ENCODE measurements at regions not wholly inside any gene's neighbourhood (a gene's known extent, or its start where the extent isn't known, plus 50 kb on each side); places are given as distances from the start of the nearest gene placed in this dataset.

DNA sequence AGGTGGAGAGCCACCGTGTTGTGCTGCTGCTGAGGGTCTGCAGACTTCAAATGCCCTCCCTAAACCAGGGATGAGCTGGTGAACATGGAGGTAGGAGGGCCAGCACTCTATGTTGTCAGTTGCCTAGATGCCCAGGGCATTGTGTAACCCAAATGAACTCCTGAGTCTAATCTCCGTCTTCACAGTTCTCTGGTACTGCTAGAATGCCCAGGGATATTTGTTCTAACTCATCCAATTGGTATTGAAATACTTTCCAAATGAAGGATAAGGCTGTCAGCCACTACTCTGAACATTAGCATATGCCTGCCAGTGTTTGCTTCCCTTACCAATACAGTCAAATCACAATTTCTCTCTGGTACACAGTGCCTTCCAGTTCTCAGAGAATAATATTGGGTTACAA lies 492.6 kb downstream of the SLC4A3 start:
- Histone ChIP-seq H3K9me3 (no peaks in the 10 kb centered on the region), H3K4me3 (no peak overlapping the region), H3K27me3 (no peaks in the 10 kb centered on the region), H3K4me1 (no peaks in the 10 kb centered on the region), H3K27ac (no peak overlapping the region), H3K36me3 (no peaks in the 10 kb centered on the region)
- intact Hi-C loops (cut with DNase I; ENCODE audit: low total_unique reads): no loop called here
- DNase-seq (ENCODE audit: low spot score in 2 of 2): no peak
- TF ChIP-seq CTCF (IDR thresholded peaks at IDR 0.05): no peak
- TF ChIP-seq POLR2AphosphoS5 (IDR thresholded peaks at IDR 0.05): no peak
- no peak for TF ChIP-seq POLR2A (IDR thresholded peaks at IDR 0.05)

DNA sequence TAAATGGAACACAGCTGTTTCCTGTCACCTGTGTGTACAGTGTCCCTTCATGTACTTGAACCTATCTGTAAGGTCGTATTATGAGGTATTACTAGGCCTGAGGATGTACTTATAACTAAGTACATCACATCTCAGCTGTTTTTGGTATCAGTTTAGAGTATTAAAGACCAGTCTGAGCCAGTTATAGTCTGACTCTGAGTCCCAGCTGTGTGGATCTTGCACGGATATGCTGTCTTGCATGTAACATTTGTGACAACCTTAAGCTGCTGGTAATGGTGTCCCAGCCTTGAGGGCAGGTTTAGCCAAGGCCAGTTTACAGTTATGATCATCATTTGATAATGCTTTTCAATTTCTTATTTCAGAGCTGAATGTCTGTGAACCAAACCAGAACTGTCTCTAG lies 496.3 kb downstream of the SLC4A3 start:
- no peaks in the 10 kb centered on the region for H3K36me3 ChIP-seq
- no peaks in the 10 kb centered on the region for H3K9me3 ChIP-seq
- H3K4me3 ChIP-seq: no peak overlapping the region
- intact Hi-C loops (cut with DNase I; ENCODE audit: low total_unique reads): no loop called here
- no peaks in the 10 kb centered on the region for H3K27me3 ChIP-seq
- no peak overlapping the region for H3K27ac ChIP-seq
- TF ChIP-seq POLR2A (IDR thresholded peaks at IDR 0.05): no peak
- no peak for TF ChIP-seq CTCF (IDR thresholded peaks at IDR 0.05)
- TF ChIP-seq POLR2AphosphoS5 (IDR thresholded peaks at IDR 0.05): no peak
- no peak for DNase-seq (ENCODE audit: low spot score in 2 of 2)
- no peaks in the 10 kb centered on the region for H3K4me1 ChIP-seq

- no peaks in the 10 kb centered on the region for H3K9me3 ChIP-seq
- no peak for TF ChIP-seq POLR2AphosphoS5 (IDR thresholded peaks at IDR 0.05)
- no peak for TF ChIP-seq POLR2A (IDR thresholded peaks at IDR 0.05)
- no peak for TF ChIP-seq CTCF (IDR thresholded peaks at IDR 0.05)
Observed at GRCh38 chr2:220125551-220125950, 498.1 kb downstream of the SLC4A3 start.

DNA sequence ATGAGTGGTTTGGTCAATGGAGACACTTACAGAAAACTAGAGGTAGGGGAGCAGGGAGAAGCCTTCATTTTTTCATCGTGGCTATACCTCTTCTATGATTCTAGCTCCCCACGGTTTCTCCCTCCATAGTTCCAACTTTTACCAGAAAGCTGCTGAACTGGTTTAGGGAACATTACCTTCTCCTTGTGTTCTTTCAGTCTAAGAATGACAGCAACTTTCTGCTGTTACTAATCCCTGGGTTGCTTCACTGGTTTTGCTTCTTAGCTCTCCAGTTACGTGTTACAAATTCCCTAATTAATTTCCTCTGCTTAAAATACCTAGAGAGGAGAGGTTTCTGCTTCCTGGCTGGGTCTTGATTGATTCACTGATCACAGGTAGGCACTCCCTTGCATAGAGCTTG lies 499.9 kb downstream of the SLC4A3 start:
- TF ChIP-seq POLR2A (IDR thresholded peaks at IDR 0.05) (no peak), POLR2AphosphoS5 (IDR thresholded peaks at IDR 0.05) (no peak), CTCF (IDR thresholded peaks at IDR 0.05) (no peak)
- no peaks in the 10 kb centered on the region for H3K36me3 ChIP-seq
- H3K9me3 ChIP-seq: no peaks in the 10 kb centered on the region
- intact Hi-C loops (cut with DNase I; ENCODE audit: low total_unique reads): no loop called here
- H3K4me3 ChIP-seq: no peak overlapping the region
- H3K27ac ChIP-seq: no peak overlapping the region
- no peaks in the 10 kb centered on the region for H3K4me1 ChIP-seq
- H3K27me3 ChIP-seq: no peaks in the 10 kb centered on the region
- no peak for DNase-seq (ENCODE audit: low spot score in 2 of 2)

More at GRCh38 chr2:220125551-220125950, 498.1 kb downstream of the SLC4A3 start:
- no peaks in the 10 kb centered on the region for H3K4me1 ChIP-seq
- H3K27ac ChIP-seq: no peak overlapping the region
- DNase-seq (ENCODE audit: low spot score in 2 of 2): no peak
- H3K36me3 ChIP-seq: no peaks in the 10 kb centered on the region
- no peak overlapping the region for H3K4me3 ChIP-seq
- H3K27me3 ChIP-seq: no peaks in the 10 kb centered on the region
- intact Hi-C loops (cut with DNase I; ENCODE audit: low total_unique reads): no loop called here

DNA sequence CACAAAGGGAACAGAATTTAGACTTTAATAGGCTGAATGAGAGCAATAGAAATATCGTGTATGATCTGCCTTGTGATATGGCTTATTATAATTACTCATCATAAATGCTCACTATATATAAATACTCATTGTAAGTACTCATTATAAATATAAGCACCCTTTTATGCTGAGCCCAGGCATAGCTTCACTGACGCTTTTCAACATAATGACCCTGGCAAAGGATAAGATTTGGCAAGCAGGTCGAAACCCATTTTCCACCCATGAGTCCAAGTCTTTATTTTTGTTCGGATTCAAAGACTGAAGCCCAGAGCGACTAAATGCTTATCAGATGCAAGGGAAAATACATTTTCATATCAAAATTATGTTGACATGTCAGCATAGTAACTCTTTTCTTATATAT lies 500.4 kb downstream of the SLC4A3 start:
- no peaks in the 10 kb centered on the region for H3K4me1 ChIP-seq
- H3K36me3 ChIP-seq: no peaks in the 10 kb centered on the region
- TF ChIP-seq POLR2A (IDR thresholded peaks at IDR 0.05): no peak
- no peak for TF ChIP-seq POLR2AphosphoS5 (IDR thresholded peaks at IDR 0.05)
- TF ChIP-seq CTCF (IDR thresholded peaks at IDR 0.05): no peak
- no peak overlapping the region for H3K27ac ChIP-seq
- no peaks in the 10 kb centered on the region for H3K9me3 ChIP-seq
- intact Hi-C loops (cut with DNase I; ENCODE audit: low total_unique reads): no loop called here
- H3K4me3 ChIP-seq: no peak overlapping the region
- DNase-seq (ENCODE audit: low spot score in 2 of 2): no peak
- no peaks in the 10 kb centered on the region for H3K27me3 ChIP-seq

Measured in breast epithelium (tissue), 4 donors.